Sigmoid colon (tissue), 6 donors: ENCODE measurements at regions not wholly inside any gene's neighbourhood (a gene's known extent, or its start where the extent isn't known, plus 50 kb on each side); places are given as distances from the start of the nearest gene placed in this dataset.

Experiments used
- DNase-seq: peaks from one replicate; pipeline ENCODE4 v3.0.0-alpha.2; 2019
- H3K27ac ChIP-seq, 4 donors: fragments of 200-600 bp; sonication (generic); one replicate each; pipeline ENCODE4 v1.5.1; 2016 to 2019; ENCODE audit warnings: mild to moderate bottlenecking in 1 of 4
- H3K27me3 ChIP-seq, 3 donors: fragments of 200-600 bp; sonication (generic); one replicate each; pipeline ENCODE4 v1.5.1; 2019; ENCODE audit warnings: mild to moderate bottlenecking in 1 of 3
- H3K36me3 ChIP-seq, 4 donors: fragments of 200-600 bp; sonication (generic); one replicate each; pipeline ENCODE4 v1.5.1; 2016 to 2019
- H3K4me1 ChIP-seq, 4 donors: fragments of 200-600 bp; sonication (generic); one replicate each; pipeline ENCODE4 v1.5.1; 2017 to 2019
- H3K4me3 ChIP-seq, 4 donors: fragments of 200-600 bp; sonication (generic); one replicate each; pipeline ENCODE4 v1.5.1; 2017 to 2019; ENCODE audit warnings: mild to moderate bottlenecking in 2 of 4, moderate library complexity in 1 of 4
- H3K9me3 ChIP-seq, 4 donors: fragments of 200-600 bp in 3 of 4; sonication (generic) in 3 of 4; one replicate each; pipeline versions ENCODE4 v1.5.1 to v1.6.1; 2013 to 2019
- CTCF ChIP-seq, 4 experiments: fragments of 450-650 bp in 3 of 4; fragments of 200-600 bp in 1 of 4; IDR thresholded peaks; one replicate each; pipeline ENCODE4 v1.5.1; 2016 to 2019; ENCODE audit warnings: antibody characterized with exemption in 4 of 4, mild to moderate bottlenecking in 3 of 4, moderate library complexity in 2 of 4
- EP300 ChIP-seq, 4 donors: sonication (generic); formaldehyde crosslinking; IDR thresholded peaks; one replicate each; pipeline ENCODE4 v1.6.1; 2017; ENCODE audit warnings: antibody characterized with exemption in 4 of 4
- POLR2A ChIP-seq, 2 donors: fragments of 450-650 bp; IDR thresholded peaks; one replicate each; pipeline ENCODE4 v1.6.1; 2016; ENCODE audit warnings: antibody characterized with exemption in 2 of 2, mild to moderate bottlenecking in 2 of 2, moderate library complexity in 2 of 2
- POLR2AphosphoS5 ChIP-seq, 4 donors: sonication (generic); formaldehyde crosslinking; IDR thresholded peaks; one replicate each; pipeline ENCODE4 v1.6.1; 2017; ENCODE audit warnings: antibody characterized with exemption in 4 of 4
- WGBS, 2 donors: extraction: QIAGEN DNeasy Blood & Tissue Kit; methylation state at CpG; one replicate each; pipeline ENCODE4 v1.1.7; 2013; 5-methylcytosine and 5-hydroxymethylcytosine counted together
- intact Hi-C: fragments of 100-400 bp; cut with DNase I; formaldehyde crosslinking; loops from one replicate; pipeline ENCODE4 v1.15.1; 2023
- donor health status: healthy with polysubstance abuse.
- donor health status: healthy.

DNA sequence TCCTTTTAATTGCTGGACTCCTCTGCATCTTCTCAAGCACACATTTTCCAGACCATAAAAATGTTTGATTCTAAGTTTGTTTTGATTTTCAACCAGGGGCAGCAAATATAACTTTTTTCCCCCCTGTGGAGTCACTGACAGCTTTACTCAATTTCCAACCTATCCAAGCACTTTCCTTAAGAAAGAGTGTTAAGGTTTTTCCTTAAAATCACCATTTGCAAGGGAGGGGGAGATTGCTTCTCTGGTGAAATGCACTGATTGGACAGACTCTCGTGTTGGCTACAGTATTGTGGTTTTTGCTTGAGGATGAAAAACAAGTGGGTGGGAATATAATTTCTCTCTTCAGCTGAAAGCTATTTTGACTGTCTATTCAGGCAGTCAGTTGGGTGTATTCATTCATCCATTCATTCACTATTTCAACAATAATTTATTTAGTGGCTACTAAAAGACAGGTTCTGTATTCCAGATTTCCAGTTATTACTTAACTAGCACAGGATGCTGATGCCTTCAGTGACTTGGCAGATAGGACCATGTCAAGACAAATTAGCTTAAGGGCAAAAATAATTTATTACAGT, 146.3 kb downstream of the BAMBI start:
- no peak overlapping the region for H3K4me3 ChIP-seq
- intact Hi-C loops = no loop called here
- no peak for TF ChIP-seq POLR2AphosphoS5 (IDR thresholded peaks at IDR 0.05)
- TF ChIP-seq CTCF (IDR thresholded peaks at IDR 0.05) = no peak
- TF ChIP-seq EP300 (IDR thresholded peaks at IDR 0.05) = no peak
- no peak for TF ChIP-seq POLR2A (IDR thresholded peaks at IDR 0.05)

DNA sequence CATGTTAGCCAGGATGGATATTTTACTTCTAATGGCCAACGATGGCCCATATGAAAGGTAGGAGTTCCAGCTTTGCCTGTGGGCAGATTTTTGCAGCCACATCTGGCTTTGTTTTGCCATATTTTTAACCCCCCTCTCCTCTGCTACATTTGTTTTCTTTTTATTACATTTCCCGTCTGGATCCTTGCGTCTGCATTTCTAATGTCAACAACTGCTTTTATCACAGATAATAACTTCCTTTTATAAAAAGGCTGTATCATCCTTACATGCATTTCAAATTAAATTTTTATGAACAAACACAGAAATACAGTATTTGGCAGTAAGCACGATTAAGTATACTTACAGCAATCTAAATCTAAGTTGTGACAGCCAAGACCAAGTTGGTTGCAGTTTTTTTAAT, 156.0 kb downstream of the BAMBI start:
- H3K27ac ChIP-seq = no peak overlapping the region
- TF ChIP-seq POLR2AphosphoS5 (IDR thresholded peaks at IDR 0.05) = no peak
- no peak for TF ChIP-seq EP300 (IDR thresholded peaks at IDR 0.05)
- TF ChIP-seq POLR2A (IDR thresholded peaks at IDR 0.05) = no peak
- intact Hi-C loops = no loop called here
- H3K9me3 ChIP-seq = no peaks in the 10 kb centered on the region
- H3K36me3 ChIP-seq = no peaks in the 10 kb centered on the region
- DNase-seq = no peak
- no peaks in the 10 kb centered on the region for H3K4me1 ChIP-seq
- no peak overlapping the region for H3K4me3 ChIP-seq
- 27 to 69% methylated on average over 4 of the region's 4 CpGs for WGBS, 2 donors
- no peaks in the 10 kb centered on the region for H3K27me3 ChIP-seq

More for the DNA sequence above, 146.3 kb downstream of the BAMBI start:
- no peaks in the 10 kb centered on the region for H3K36me3 ChIP-seq
- no peak for DNase-seq
- H3K4me1 ChIP-seq = no peaks in the 10 kb centered on the region
- H3K9me3 ChIP-seq = no peaks in the 10 kb centered on the region
- no peaks in the 10 kb centered on the region for H3K27me3 ChIP-seq
- WGBS, 2 donors = 68 to 71% methylated on average over 1 of the region's 1 CpG
- H3K27ac ChIP-seq = no peak overlapping the region

GRCh38 chr10:28836435-28836743, 159.1 kb downstream of the BAMBI start:
- DNase-seq = no peak
- TF ChIP-seq CTCF (IDR thresholded peaks at IDR 0.05) (no peak), POLR2AphosphoS5 (IDR thresholded peaks at IDR 0.05) (no peak), EP300 (IDR thresholded peaks at IDR 0.05) (no peak), POLR2A (IDR thresholded peaks at IDR 0.05) (no peak)
- Histone ChIP-seq H3K27me3 (no peaks in the 10 kb centered on the region), H3K4me3 (no peak overlapping the region), H3K9me3 (no peaks in the 10 kb centered on the region), H3K27ac (no peak overlapping the region), H3K36me3 (no peaks in the 10 kb centered on the region), H3K4me1 (peaks cover 0 to 9% (median 7%) of the 10 kb centered on the region in 4 donors)
- intact Hi-C loops = no loop called here

- 58 to 77% methylated on average over 3 of the region's 3 CpGs for WGBS, 2 donors
- DNase-seq = no peak
- no peak overlapping the region for H3K4me3 ChIP-seq
- no peak overlapping the region for H3K27ac ChIP-seq
- H3K9me3 ChIP-seq = no peaks in the 10 kb centered on the region
- intact Hi-C loops = no loop called here
- peaks cover 0 to 19% (median 13%) of the 10 kb centered on the region in 4 donors for H3K4me1 ChIP-seq
- TF ChIP-seq POLR2AphosphoS5 (IDR thresholded peaks at IDR 0.05) (no peak), POLR2A (IDR thresholded peaks at IDR 0.05) (no peak), CTCF (IDR thresholded peaks at IDR 0.05) (no peak)
- H3K27me3 ChIP-seq = no peaks in the 10 kb centered on the region
- H3K36me3 ChIP-seq = no peaks in the 10 kb centered on the region
Observed at GRCh38 chr10:28837613-28838390, 160.5 kb downstream of the BAMBI start.

- Histone ChIP-seq H3K36me3 (no peaks in the 10 kb centered on the region), H3K27ac (no peak overlapping the region), H3K4me1 (peaks cover 0 to 19% (median 13%) of the 10 kb centered on the region in 4 donors), H3K4me3 (no peak overlapping the region), H3K27me3 (no peaks in the 10 kb centered on the region), H3K9me3 (no peaks in the 10 kb centered on the region)
- WGBS, 2 donors = 3 to 68% methylated on average over 2 of the region's 2 CpGs
- no peak for DNase-seq
- TF ChIP-seq POLR2AphosphoS5 (IDR thresholded peaks at IDR 0.05) (no peak), EP300 (IDR thresholded peaks at IDR 0.05) (no peak), CTCF (IDR thresholded peaks at IDR 0.05) (no peak), POLR2A (IDR thresholded peaks at IDR 0.05) (no peak)
- intact Hi-C loops = no loop called here
Observed at GRCh38 chr10:28838908-28839307, 161.6 kb downstream of the BAMBI start.
